Progenitor cell of endocrine pancreas (in vitro differentiated cells): ENCODE measurements at regions not wholly inside any gene's neighbourhood (a gene's known extent, or its start where the extent isn't known, plus 50 kb on each side); places are given as distances from the start of the nearest gene placed in this dataset.

Experiments used
- DNase-seq: peaks from one replicate; pipeline ENCODE4 v3.0.0; 2021; ENCODE audit warnings: low spot score; ENCODE audit not compliant: unreplicated experiment
- H3K27ac Mint-ChIP-seq: 2 replicates; pipeline ENCODE4 v1.8.0; 2021; ENCODE audit warnings: mild to moderate bottlenecking, moderate library complexity, mixed read lengths
- H3K27me3 Mint-ChIP-seq: 2 replicates; pipeline ENCODE4 v1.8.0; 2021; ENCODE audit warnings: mixed read lengths
- H3K36me3 Mint-ChIP-seq: 2 replicates; pipeline ENCODE4 v1.8.0; 2022; ENCODE audit warnings: mixed read lengths; ENCODE audit not compliant: insufficient read depth
- H3K4me1 Mint-ChIP-seq: 2 replicates; pipeline ENCODE4 v1.8.0; 2021; ENCODE audit warnings: low read depth, mixed read lengths
- H3K4me3 Mint-ChIP-seq: 2 replicates; pipeline ENCODE4 v1.8.0; 2021; ENCODE audit warnings: low read depth, mild to moderate bottlenecking, moderate library complexity, mixed read lengths
- H3K9me3 Mint-ChIP-seq: 2 replicates; pipeline ENCODE4 v1.8.0; 2021; ENCODE audit warnings: low read depth, mixed read lengths
- CTCF ChIP-seq: fragments of 200-600 bp; sonication (generic); IDR thresholded peaks from one replicate; pipeline ENCODE4 v1.5.0; 2021; ENCODE audit warnings: antibody characterized with exemption, mild to moderate bottlenecking; ENCODE audit not compliant: unreplicated experiment

- TF ChIP-seq CTCF = no peak
- no peak overlapping the region for H3K27ac Mint-ChIP-seq
Observed at GRCh38 chr5:87022415-87022814, 245.3 kb upstream of the RASA1 start.

DNA sequence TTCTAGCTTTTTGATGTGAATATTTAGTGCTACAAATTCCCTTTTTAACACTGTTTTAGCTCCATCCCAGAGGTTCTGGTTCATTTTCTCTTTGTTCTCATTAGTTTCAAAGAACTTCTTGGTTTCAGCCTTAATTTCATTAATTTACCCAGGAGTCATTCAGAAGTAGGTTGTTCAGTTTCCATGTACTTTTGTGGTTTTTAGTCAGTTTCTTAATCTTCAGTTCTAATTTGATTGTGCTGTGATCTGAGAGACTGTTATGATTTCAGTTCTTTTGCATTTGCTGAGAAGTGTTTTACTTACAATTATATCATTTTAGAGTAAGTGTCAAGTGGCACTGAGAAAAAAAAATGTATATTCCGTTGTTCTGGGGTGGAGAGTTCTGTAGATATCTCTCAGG, 240.1 kb upstream of the RASA1 start:
- no peak for TF ChIP-seq CTCF
- Mint-ChIP-seq H3K4me1 (no peaks in the 10 kb centered on the region), H3K27ac (no peak overlapping the region), H3K4me3 (no peak overlapping the region), H3K9me3 (peaks cover 23% of the 10 kb centered on the region), H3K27me3 (no peaks in the 10 kb centered on the region), H3K36me3 (no peaks in the 10 kb centered on the region)
- no peak for DNase-seq

More at GRCh38 chr5:87022415-87022814, 245.3 kb upstream of the RASA1 start:
- H3K27me3 Mint-ChIP-seq = no peaks in the 10 kb centered on the region
- H3K36me3 Mint-ChIP-seq = no peaks in the 10 kb centered on the region
- H3K9me3 Mint-ChIP-seq = peaks cover 12% of the 10 kb centered on the region
- H3K4me3 Mint-ChIP-seq = no peak overlapping the region
- H3K4me1 Mint-ChIP-seq = peaks cover 2% of the 10 kb centered on the region
- no peak for DNase-seq

DNA sequence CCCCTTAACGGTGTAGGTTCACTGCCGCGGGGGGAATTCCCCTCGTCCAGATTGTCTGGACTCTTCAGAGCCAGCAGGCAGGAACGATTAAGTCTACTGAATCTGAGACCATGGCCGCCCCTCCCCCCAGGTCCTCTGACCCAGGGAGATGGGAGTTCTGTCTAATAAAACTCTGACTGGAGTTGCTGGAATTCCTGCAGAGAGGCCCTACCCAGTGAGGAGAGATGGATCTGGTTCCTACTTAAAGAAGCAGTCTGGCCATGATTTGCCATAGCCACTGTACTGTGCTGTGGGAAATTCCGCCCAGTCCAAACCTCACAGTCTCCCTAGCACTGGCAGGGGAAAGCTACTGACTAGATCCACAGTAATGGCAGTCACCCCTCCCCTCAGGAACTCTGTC, 237.7 kb upstream of the RASA1 start:
- Mint-ChIP-seq H3K4me3 (no peak overlapping the region), H3K9me3 (peaks cover 11% of the 10 kb centered on the region), H3K36me3 (no peaks in the 10 kb centered on the region), H3K27me3 (no peaks in the 10 kb centered on the region), H3K27ac (no peak overlapping the region), H3K4me1 (no peaks in the 10 kb centered on the region)
- DNase-seq = no peak
- no peak for TF ChIP-seq CTCF

DNA sequence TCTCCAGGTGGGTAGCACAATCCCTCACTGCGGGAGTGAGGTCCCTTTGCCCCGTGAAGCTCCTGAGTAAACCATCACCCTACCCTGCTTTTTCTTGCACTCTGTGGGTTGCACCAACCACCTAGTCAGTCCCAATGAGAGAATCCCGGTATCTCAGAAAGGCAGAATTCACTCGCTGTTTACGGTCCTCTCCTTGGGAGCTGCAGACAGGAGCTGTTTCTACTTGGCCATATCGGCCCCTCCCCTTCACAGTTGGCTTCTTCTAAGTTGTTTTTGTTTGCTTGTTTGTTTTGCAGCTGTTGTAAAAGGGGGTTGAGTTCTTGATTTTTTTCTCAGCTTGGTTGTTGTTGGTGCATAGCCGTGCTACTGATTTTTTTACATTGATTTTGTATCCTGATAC, 237.0 kb upstream of the RASA1 start:
- Mint-ChIP-seq H3K9me3 (peaks cover 11% of the 10 kb centered on the region), H3K27ac (no peak overlapping the region), H3K27me3 (no peaks in the 10 kb centered on the region), H3K36me3 (no peaks in the 10 kb centered on the region), H3K4me1 (no peaks in the 10 kb centered on the region), H3K4me3 (no peak overlapping the region)
- DNase-seq = no peak
- no peak for TF ChIP-seq CTCF

DNA sequence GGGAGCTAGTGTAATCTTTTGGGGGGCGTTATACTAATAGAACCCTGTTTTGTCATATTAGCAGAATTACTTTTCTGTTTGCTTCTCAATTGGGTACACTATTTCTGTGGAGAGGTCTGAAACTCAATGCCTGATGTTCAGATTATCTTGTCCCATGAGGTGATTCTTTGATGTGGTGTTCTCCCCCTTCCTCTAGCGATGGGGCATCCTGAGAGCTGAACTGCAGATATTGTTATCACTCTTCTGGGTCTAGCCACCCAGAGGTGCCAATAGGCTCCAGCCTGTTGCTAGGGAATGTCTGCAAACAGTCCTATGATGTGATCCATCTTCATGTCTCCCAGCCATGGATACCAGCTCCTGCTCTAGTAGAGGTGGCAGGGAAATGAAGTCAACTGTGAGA, 233.1 kb upstream of the RASA1 start:
- Mint-ChIP-seq H3K36me3 (no peaks in the 10 kb centered on the region), H3K27me3 (no peaks in the 10 kb centered on the region), H3K9me3 (peaks cover 15% of the 10 kb centered on the region), H3K27ac (no peak overlapping the region), H3K4me3 (no peak overlapping the region), H3K4me1 (no peaks in the 10 kb centered on the region)
- DNase-seq = no peak
- no peak for TF ChIP-seq CTCF
